ENCODE measurements at regions not wholly inside any gene's neighbourhood (a gene's known extent, or its start where the extent isn't known, plus 50 kb on each side); places are given as distances from the start of the nearest gene placed in this dataset.

- peak; percentile 73 for DNase-seq
- H3K4me3 ChIP-seq, result no peak overlapping the region
- no peaks in the 10 kb centered on the region for H3K9me3 ChIP-seq
- H3K27ac ChIP-seq, result no peak overlapping the region
- H3K4me1 ChIP-seq, result peaks cover 13% of the 10 kb centered on the region
- intact Hi-C loops (cut with DNase I), result no loop called here
- H3K27me3 ChIP-seq (ENCODE audit: low read depth), result peaks cover 3% of the 10 kb centered on the region
- no peak for TF ChIP-seq CTCF (IDR thresholded peaks at IDR 0.05)
- ATAC-seq, result peak; percentile 44 to 57
- H3K36me3 ChIP-seq, result no peaks in the 10 kb centered on the region
Measured at GRCh38 chr20:60113024-60113724, 155.0 kb downstream of the CDH26 start.

- no peak for TF ChIP-seq CTCF (IDR thresholded peaks at IDR 0.05)
- no peaks in the 10 kb centered on the region for H3K9me3 ChIP-seq
- no peak overlapping the region for H3K4me3 ChIP-seq
- no peaks in the 10 kb centered on the region for H3K36me3 ChIP-seq
- DNase-seq (no peak), ATAC-seq (peak in 1 of 2 donors; percentile 8)
- intact Hi-C loops (cut with DNase I), result no loop called here
- no peak overlapping the region for H3K27ac ChIP-seq
- H3K27me3 ChIP-seq (ENCODE audit: low read depth), result peaks cover 3% of the 10 kb centered on the region
- peaks cover 13% of the 10 kb centered on the region for H3K4me1 ChIP-seq
Measured at GRCh38 chr20:60113771-60114170, 155.5 kb downstream of the CDH26 start.

GRCh38 chr20:60115451-60115850 lies 157.2 kb downstream of the CDH26 start:
- H3K27ac ChIP-seq, result no peak overlapping the region
- H3K9me3 ChIP-seq, result no peaks in the 10 kb centered on the region
- DNase-seq, result no peak
- H3K27me3 ChIP-seq (ENCODE audit: low read depth), result peaks cover 3% of the 10 kb centered on the region
- no peak for TF ChIP-seq CTCF (IDR thresholded peaks at IDR 0.05)
- intact Hi-C loops (cut with DNase I), result no loop called here
- no peaks in the 10 kb centered on the region for H3K36me3 ChIP-seq
- H3K4me1 ChIP-seq, result peaks cover 13% of the 10 kb centered on the region
- peak in 1 of 2 donors; percentile 29 for ATAC-seq
- H3K4me3 ChIP-seq, result no peak overlapping the region

GRCh38 chr20:60116128-60116909 lies 158.1 kb downstream of the CDH26 start:
- DNase-seq, result no peak
- H3K4me3 ChIP-seq, result no peak overlapping the region

GRCh38 chr20:60117065-60117464 lies 158.8 kb downstream of the CDH26 start:
- Histone ChIP-seq H3K27ac (no peak overlapping the region), H3K27me3 (ENCODE audit: low read depth) (peaks cover 3% of the 10 kb centered on the region), H3K4me3 (no peak overlapping the region), H3K4me1 (peaks cover 13% of the 10 kb centered on the region), H3K9me3 (no peaks in the 10 kb centered on the region), H3K36me3 (no peaks in the 10 kb centered on the region)
- DNase-seq (no peak), ATAC-seq (peak; percentile 41 to 47)
- no peak for TF ChIP-seq CTCF (IDR thresholded peaks at IDR 0.05)
- intact Hi-C loops (cut with DNase I), result no loop called here

More at GRCh38 chr20:60116128-60116909, 158.1 kb downstream of the CDH26 start:
- H3K27ac ChIP-seq, result no peak overlapping the region
- H3K27me3 ChIP-seq (ENCODE audit: low read depth), result peaks cover 3% of the 10 kb centered on the region
- peak in 1 of 2 donors; percentile 15 for ATAC-seq
- TF ChIP-seq CTCF (IDR thresholded peaks at IDR 0.05), result no peak
- no peaks in the 10 kb centered on the region for H3K9me3 ChIP-seq
- H3K4me1 ChIP-seq, result peaks cover 13% of the 10 kb centered on the region
- no peaks in the 10 kb centered on the region for H3K36me3 ChIP-seq
- intact Hi-C loops (cut with DNase I), result no loop called here
